ENCODE measurements at regions not wholly inside any gene's neighbourhood (a gene's known extent, or its start where the extent isn't known, plus 50 kb on each side); places are given as distances from the start of the nearest gene placed in this dataset.
"Not testable (repeated sequence)": the region's sequence is repeated elsewhere in the genome, so short reads cannot be mapped to it uniquely, and the experiment has no call there.

DNA sequence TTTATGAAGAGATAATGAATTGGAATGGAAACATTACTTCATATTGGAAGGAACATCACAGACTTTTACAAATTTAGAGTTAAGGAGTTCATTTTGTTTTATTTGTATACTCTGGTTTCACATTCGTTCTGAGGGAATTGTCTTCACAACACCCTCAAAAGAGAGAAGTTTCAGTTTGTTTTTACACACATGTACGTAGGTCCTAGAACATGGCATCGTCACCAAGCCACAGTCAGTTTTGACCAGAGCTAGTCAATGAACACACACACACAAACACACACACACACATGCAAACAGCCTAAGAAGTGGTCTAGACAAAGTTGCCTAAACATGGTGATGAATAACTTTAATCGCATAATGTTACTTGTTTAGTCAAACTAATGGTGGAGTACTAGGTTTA is 427.9 kb upstream of the BCHE start:
- Mint-ChIP-seq H3K4me3 (no peak overlapping the region), H3K36me3 (ENCODE audit: insufficient read depth in 2 of 2) (no peaks in the 10 kb centered on the region), H3K9me3 (peaks cover 2 to 4% of the 10 kb centered on the region in 2 donors), H3K27me3 (ENCODE audit: low read depth) (no peaks in the 10 kb centered on the region), H3K27ac (no peak overlapping the region), H3K4me1 (ENCODE audit: low read depth) (no peaks in the 10 kb centered on the region)
- ATAC-seq (replicated peaks in 1 of 2), result no peak
- no peak for DNase-seq

DNA sequence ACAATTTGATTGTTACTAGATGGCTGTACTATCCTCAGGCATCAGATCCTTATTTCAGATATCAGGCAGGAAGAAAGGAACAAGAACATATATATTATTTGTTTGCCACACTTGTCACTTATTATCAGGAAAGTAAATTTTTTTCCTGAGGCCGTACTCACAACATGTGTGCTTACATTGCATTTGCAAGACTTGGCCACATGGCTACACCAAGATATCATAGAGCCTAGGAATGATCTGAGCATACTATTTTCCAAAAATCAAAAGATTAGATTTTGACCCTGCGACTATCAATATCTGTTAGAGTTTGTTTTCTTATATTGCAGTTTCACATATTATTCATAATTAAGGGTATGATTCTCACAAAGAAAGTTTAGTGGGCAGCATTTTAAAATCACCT is 426.2 kb upstream of the BCHE start:
- Mint-ChIP-seq H3K9me3 (peaks cover 2 to 4% of the 10 kb centered on the region in 2 donors), H3K4me1 (ENCODE audit: low read depth) (no peaks in the 10 kb centered on the region), H3K27ac (no peak overlapping the region), H3K36me3 (ENCODE audit: insufficient read depth in 2 of 2) (no peaks in the 10 kb centered on the region), H3K4me3 (no peak overlapping the region), H3K27me3 (ENCODE audit: low read depth) (no peaks in the 10 kb centered on the region)
- no peak for DNase-seq
- ATAC-seq (replicated peaks in 1 of 2), result no peak

- H3K4me1 Mint-ChIP-seq (ENCODE audit: low read depth); H3K36me3 Mint-ChIP-seq (ENCODE audit: insufficient read depth in 2 of 2); H3K9me3 Mint-ChIP-seq; ATAC-seq (replicated peaks in 1 of 2); H3K27me3 Mint-ChIP-seq (ENCODE audit: low read depth); H3K4me3 Mint-ChIP-seq; DNase-seq; H3K27ac Mint-ChIP-seq: not testable (repeated sequence)
Observed at GRCh38 chr3:166258293-166258850, 421.1 kb upstream of the BCHE start.

- Mint-ChIP-seq H3K27me3 (ENCODE audit: low read depth) (no peaks in the 10 kb centered on the region), H3K27ac (no peak overlapping the region), H3K4me1 (ENCODE audit: low read depth) (no peaks in the 10 kb centered on the region), H3K36me3 (ENCODE audit: insufficient read depth in 2 of 2) (no peaks in the 10 kb centered on the region), H3K4me3 (no peak overlapping the region), H3K9me3 (peaks cover 6 to 7% of the 10 kb centered on the region in 2 donors)
- DNase-seq (no peak), ATAC-seq (replicated peaks in 1 of 2) (no peak)
Observed at GRCh38 chr3:166257715-166258114, 420.5 kb upstream of the BCHE start.

DNA sequence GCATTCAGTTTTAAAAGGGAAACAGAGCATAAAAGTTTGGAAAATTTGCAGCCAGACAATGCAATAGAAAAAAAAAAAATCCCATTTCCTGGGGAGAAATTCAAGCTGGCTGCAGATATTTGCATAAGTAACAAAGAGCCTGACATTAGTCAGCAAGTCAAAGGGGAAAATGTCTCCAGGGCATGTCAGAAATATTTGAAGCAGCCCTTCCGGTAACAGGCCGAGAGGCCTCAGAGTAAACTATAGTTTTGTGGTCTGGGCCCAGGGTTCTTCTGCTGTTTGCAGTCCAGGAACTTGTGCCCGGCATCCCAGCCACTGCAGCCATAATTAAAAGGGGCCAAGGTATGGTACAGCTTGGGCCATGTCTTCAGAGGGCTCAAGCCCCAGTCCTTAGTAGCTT is 411.6 kb upstream of the BCHE start:
- Mint-ChIP-seq H3K36me3 (ENCODE audit: insufficient read depth in 2 of 2) (no peaks in the 10 kb centered on the region), H3K27ac (no peak overlapping the region), H3K27me3 (ENCODE audit: low read depth) (no peaks in the 10 kb centered on the region), H3K4me1 (ENCODE audit: low read depth) (no peaks in the 10 kb centered on the region), H3K4me3 (no peak overlapping the region), H3K9me3 (peaks cover 4 to 10% of the 10 kb centered on the region in 2 donors)
- DNase-seq, result no peak
- ATAC-seq (replicated peaks in 1 of 2), result no peak

- ATAC-seq (replicated peaks in 1 of 2), result no peak
- DNase-seq, result no peak
- no peak overlapping the region for H3K4me3 Mint-ChIP-seq
- no peaks in the 10 kb centered on the region for H3K4me1 Mint-ChIP-seq (ENCODE audit: low read depth)
- H3K27me3 Mint-ChIP-seq (ENCODE audit: low read depth), result no peaks in the 10 kb centered on the region
- H3K36me3 Mint-ChIP-seq (ENCODE audit: insufficient read depth in 2 of 2), result no peaks in the 10 kb centered on the region
- no peak overlapping the region for H3K27ac Mint-ChIP-seq
- H3K9me3 Mint-ChIP-seq, result peaks cover 4 to 8% of the 10 kb centered on the region in 2 donors
Observed at GRCh38 chr3:166243511-166243910, 406.3 kb upstream of the BCHE start.

GRCh38 chr3:166223120-166223519 is 385.9 kb upstream of the BCHE start:
- no peak for DNase-seq
- Mint-ChIP-seq H3K4me3 (no peak overlapping the region), H3K4me1 (ENCODE audit: low read depth) (no peaks in the 10 kb centered on the region), H3K27ac (no peak overlapping the region), H3K9me3 (peaks cover 2 to 3% of the 10 kb centered on the region in 2 donors), H3K36me3 (ENCODE audit: insufficient read depth in 2 of 2) (no peaks in the 10 kb centered on the region), H3K27me3 (ENCODE audit: low read depth) (no peaks in the 10 kb centered on the region)
- no peak for ATAC-seq (replicated peaks in 1 of 2)

DNA sequence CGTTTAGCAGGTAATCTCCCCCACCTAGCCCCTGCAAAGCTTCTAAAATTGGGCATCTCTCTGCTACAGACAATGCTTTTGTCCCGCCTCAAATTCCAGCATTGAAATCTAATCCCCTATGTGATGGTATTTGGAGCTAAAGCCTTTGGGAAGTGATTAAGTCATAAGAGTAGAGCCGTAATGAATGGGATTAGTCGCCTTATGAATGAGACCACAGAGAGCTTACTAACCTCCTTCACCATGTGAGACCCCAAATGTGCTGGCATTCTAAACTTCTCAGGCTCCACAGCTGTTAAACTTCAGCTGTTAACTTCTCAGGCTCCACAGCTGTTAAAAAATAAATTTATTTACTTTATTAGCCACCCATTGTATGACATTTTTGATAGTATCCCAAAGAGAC is 374.2 kb upstream of the BCHE start:
- H3K27me3 Mint-ChIP-seq (ENCODE audit: low read depth), result no peaks in the 10 kb centered on the region
- H3K36me3 Mint-ChIP-seq (ENCODE audit: insufficient read depth in 2 of 2), result no peaks in the 10 kb centered on the region
- DNase-seq (no peak), ATAC-seq (replicated peaks in 1 of 2) (no peak)
- no peaks in the 10 kb centered on the region for H3K4me1 Mint-ChIP-seq (ENCODE audit: low read depth)
- H3K27ac Mint-ChIP-seq, result no peak overlapping the region
- H3K4me3 Mint-ChIP-seq, result no peak overlapping the region
- peaks cover 5 to 6% of the 10 kb centered on the region in 2 donors for H3K9me3 Mint-ChIP-seq

DNA sequence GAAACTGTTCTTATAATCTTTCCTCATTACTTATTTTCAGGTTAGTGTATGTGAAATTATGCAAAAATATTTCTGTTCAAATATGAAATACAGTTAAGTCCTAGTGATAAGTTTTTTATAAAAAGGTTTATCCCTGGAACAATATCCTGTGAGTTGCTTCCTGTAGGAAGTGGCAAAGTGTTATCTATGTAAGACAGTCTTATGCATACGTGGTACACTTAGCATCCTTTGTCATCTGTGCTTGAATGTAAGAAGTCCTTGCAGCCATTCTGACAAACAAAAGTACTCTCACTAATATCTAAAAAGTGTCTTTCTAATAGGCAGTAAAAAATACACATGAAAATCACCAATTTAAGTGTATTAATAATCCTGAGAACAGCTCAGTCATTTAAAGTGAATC is 372.5 kb upstream of the BCHE start:
- ATAC-seq (replicated peaks in 1 of 2) (no peak), DNase-seq (no peak)
- H3K27ac Mint-ChIP-seq, result no peak overlapping the region
- no peak overlapping the region for H3K4me3 Mint-ChIP-seq
- H3K4me1 Mint-ChIP-seq (ENCODE audit: low read depth), result no peaks in the 10 kb centered on the region
- H3K36me3 Mint-ChIP-seq (ENCODE audit: insufficient read depth in 2 of 2), result no peaks in the 10 kb centered on the region
- H3K9me3 Mint-ChIP-seq, result peaks cover 5 to 6% of the 10 kb centered on the region in 2 donors
- no peaks in the 10 kb centered on the region for H3K27me3 Mint-ChIP-seq (ENCODE audit: low read depth)

DNA sequence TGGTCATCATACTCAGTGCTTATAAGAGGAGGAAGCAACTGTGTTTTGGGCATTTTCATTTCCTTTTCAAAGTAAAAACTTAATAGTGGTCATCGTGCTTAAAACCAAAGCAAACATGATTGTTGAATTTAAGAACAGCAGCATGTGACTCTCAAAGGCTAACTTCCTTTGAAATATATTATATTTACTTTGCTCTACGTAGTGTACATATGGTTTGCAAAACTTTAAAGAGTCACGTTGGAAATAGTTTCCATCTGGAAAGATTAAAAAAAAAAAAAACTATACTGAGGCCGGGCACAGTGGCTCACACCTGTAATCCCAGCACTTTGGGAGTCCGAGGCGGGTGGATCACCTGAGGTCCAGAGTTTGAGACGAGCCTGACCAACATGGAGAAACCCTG is 367.9 kb upstream of the BCHE start:
- no peak overlapping the region for H3K27ac Mint-ChIP-seq

DNA sequence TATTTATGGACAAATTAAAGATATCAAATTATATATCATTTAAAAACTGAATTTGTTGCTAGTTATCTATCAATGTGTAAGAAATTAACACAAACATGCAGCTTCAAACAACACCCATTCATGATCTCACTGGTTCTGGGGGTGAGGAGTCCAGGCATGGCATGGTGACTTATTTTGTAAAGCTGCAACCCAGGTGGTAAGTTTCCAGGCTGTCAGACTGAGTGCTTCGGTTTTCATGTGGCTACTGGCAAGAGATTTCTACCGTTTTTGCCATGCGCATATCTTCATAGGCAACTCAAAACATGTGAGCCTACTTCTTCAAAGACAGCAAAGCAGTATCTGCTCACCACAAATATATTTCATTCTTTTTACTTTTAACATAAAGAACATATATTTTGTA is 364.3 kb upstream of the BCHE start:
- no peaks in the 10 kb centered on the region for H3K36me3 Mint-ChIP-seq (ENCODE audit: insufficient read depth in 2 of 2)
- ATAC-seq (replicated peaks in 1 of 2) (no peak), DNase-seq (no peak)
- H3K27me3 Mint-ChIP-seq (ENCODE audit: low read depth), result no peaks in the 10 kb centered on the region
- no peak overlapping the region for H3K27ac Mint-ChIP-seq
- H3K4me3 Mint-ChIP-seq, result no peak overlapping the region
- H3K4me1 Mint-ChIP-seq (ENCODE audit: low read depth), result no peaks in the 10 kb centered on the region
- H3K9me3 Mint-ChIP-seq, result peaks cover 3 to 7% of the 10 kb centered on the region in 2 donors

More for the DNA sequence above, 367.9 kb upstream of the BCHE start:
- no peak for ATAC-seq (replicated peaks in 1 of 2)
- DNase-seq, result no peak
- H3K4me3 Mint-ChIP-seq, result no peak overlapping the region
- no peaks in the 10 kb centered on the region for H3K36me3 Mint-ChIP-seq (ENCODE audit: insufficient read depth in 2 of 2)
- peaks cover 3 to 7% of the 10 kb centered on the region in 2 donors for H3K9me3 Mint-ChIP-seq
- H3K4me1 Mint-ChIP-seq (ENCODE audit: low read depth), result no peaks in the 10 kb centered on the region
- H3K27me3 Mint-ChIP-seq (ENCODE audit: low read depth), result no peaks in the 10 kb centered on the region

GRCh38 chr3:166199491-166199890 is 362.3 kb upstream of the BCHE start:
- peaks cover 3 to 7% of the 10 kb centered on the region in 2 donors for H3K9me3 Mint-ChIP-seq
- ATAC-seq (replicated peaks in 1 of 2) (no peak), DNase-seq (no peak)
- no peak overlapping the region for H3K27ac Mint-ChIP-seq
- no peaks in the 10 kb centered on the region for H3K36me3 Mint-ChIP-seq (ENCODE audit: insufficient read depth in 2 of 2)
- H3K27me3 Mint-ChIP-seq (ENCODE audit: low read depth), result no peaks in the 10 kb centered on the region
- no peaks in the 10 kb centered on the region for H3K4me1 Mint-ChIP-seq (ENCODE audit: low read depth)
- no peak overlapping the region for H3K4me3 Mint-ChIP-seq

GRCh38 chr3:166195808-166196207 is 358.6 kb upstream of the BCHE start:
- H3K27ac Mint-ChIP-seq, result no peak overlapping the region
- DNase-seq (no peak), ATAC-seq (replicated peaks in 1 of 2) (no peak)
- H3K27me3 Mint-ChIP-seq (ENCODE audit: low read depth), result no peaks in the 10 kb centered on the region
- H3K9me3 Mint-ChIP-seq, result peaks cover 3 to 5% of the 10 kb centered on the region in 2 donors
- H3K36me3 Mint-ChIP-seq (ENCODE audit: insufficient read depth in 2 of 2), result no peaks in the 10 kb centered on the region
- no peak overlapping the region for H3K4me3 Mint-ChIP-seq
- H3K4me1 Mint-ChIP-seq (ENCODE audit: low read depth), result no peaks in the 10 kb centered on the region

DNA sequence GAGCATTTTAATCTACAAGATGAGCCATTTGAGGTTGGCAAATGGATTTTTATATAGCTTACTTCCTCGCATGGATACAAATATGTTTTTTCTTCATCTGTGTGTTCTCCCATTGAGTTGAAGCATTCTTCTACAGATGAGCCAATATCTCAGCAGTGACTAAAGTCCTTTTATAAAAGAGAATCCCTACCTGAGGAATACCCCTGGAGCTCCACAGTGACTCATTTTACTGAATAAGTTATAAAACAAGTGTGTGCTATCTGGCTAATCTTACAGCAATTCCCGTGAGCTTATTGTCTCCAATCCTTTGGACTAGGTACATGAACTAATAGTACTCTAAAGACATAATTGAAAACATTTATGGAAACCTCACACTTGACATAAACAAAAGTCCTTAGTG is 354.2 kb upstream of the BCHE start:
- H3K4me1 Mint-ChIP-seq (ENCODE audit: low read depth), result no peaks in the 10 kb centered on the region
- H3K4me3 Mint-ChIP-seq, result no peak overlapping the region

More for the DNA sequence above, 354.2 kb upstream of the BCHE start:
- Mint-ChIP-seq H3K27me3 (ENCODE audit: low read depth) (no peaks in the 10 kb centered on the region), H3K27ac (no peak overlapping the region), H3K9me3 (peaks cover 0 to 7% of the 10 kb centered on the region in 2 donors), H3K36me3 (ENCODE audit: insufficient read depth in 2 of 2) (no peaks in the 10 kb centered on the region)
- ATAC-seq (replicated peaks in 1 of 2) (no peak), DNase-seq (no peak)
